ENCODE measurements at regions not wholly inside any gene's neighbourhood (a gene's known extent, or its start where the extent isn't known, plus 50 kb on each side); places are given as distances from the start of the nearest gene placed in this dataset.

- Histone ChIP-seq H3K4me1 (peaks cover 40 to 54% (median 42%) of the 10 kb centered on the region in 10 experiments), H3K27me3 (no peaks in the 10 kb centered on the region), H3K27ac (peak overlapping the region; percentile 64 to 92 (median 82)), H3K36me3 (no peaks in the 10 kb centered on the region), H3K4me2 (peak overlapping the region; percentile 73 to 89 (median 81)), H3K9me3 (replicated peaks in 1 of 11) (peaks cover 0 to 11% (median 4%) of the 10 kb centered on the region in 11 experiments; a peak in 6 of 22 replicates), H3K9ac (peak overlapping the region; percentile 32 to 72 (median 64); a peak in 20 of 22 replicates), H3K4me3 (peak overlapping the region in 2 of 10 experiments; percentile 10 to 22; a peak in 1 of 20 replicates), H4K20me1 (no peaks in the 10 kb centered on the region)
- no peak for TF ChIP-seq Cebpa-rat (IDR thresholded peaks at IDR 0.05)
Measured at GRCh38 chr12:93184672-93185368, 192.9 kb upstream of the NUDT4 start.

DNA sequence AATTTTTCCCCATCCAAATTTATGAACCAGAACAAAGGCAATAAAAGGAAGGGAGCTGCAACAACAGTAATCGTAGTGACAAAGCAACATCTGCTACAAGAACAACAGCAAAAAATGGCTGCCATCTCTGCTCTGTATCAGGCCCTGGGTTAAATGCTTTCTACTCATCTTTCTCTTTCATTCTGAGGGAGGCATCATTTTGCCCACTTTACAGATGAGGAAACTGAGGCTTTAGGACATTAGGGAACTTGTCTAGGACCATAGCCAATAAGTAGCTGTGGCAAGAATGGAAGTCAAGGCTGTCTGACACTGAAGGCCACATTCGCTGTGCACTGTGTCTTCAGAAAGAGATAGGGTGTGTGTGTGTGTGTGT, 192.4 kb upstream of the NUDT4 start:
- Histone ChIP-seq H3K9ac (no peak overlapping the region), H3K4me3 (no peak overlapping the region), H3K4me1 (peaks cover 34 to 49% (median 40%) of the 10 kb centered on the region in 10 experiments), H3K36me3 (no peaks in the 10 kb centered on the region), H3K27me3 (no peaks in the 10 kb centered on the region), H3K9me3 (replicated peaks in 1 of 11) (peaks cover 0 to 11% (median 4%) of the 10 kb centered on the region in 11 experiments; a peak in 6 of 22 replicates), H3K4me2 (peak overlapping the region in 10 of 11 experiments; percentile 73 to 89 (median 82); a peak in 18 of 22 replicates), H4K20me1 (no peaks in the 10 kb centered on the region), H3K27ac (peak overlapping the region in 9 of 11 experiments; percentile 67 to 92 (median 83); a peak in 14 of 22 replicates)
- no peak for TF ChIP-seq Cebpa-rat (IDR thresholded peaks at IDR 0.05)

GRCh38 chr12:93186131-93186530, 191.6 kb upstream of the NUDT4 start:
- peaks cover 0 to 11% (median 4%) of the 10 kb centered on the region in 11 experiments; a peak in 6 of 22 replicates for H3K9me3 ChIP-seq (replicated peaks in 1 of 11)
- H3K4me1 ChIP-seq, result peaks cover 27 to 42% (median 33%) of the 10 kb centered on the region in 10 experiments
- H4K20me1 ChIP-seq, result no peaks in the 10 kb centered on the region
- no peak overlapping the region for H3K9ac ChIP-seq
- H3K4me3 ChIP-seq, result no peak overlapping the region
- H3K27me3 ChIP-seq, result no peaks in the 10 kb centered on the region
- H3K27ac ChIP-seq, result no peak overlapping the region
- no peak for TF ChIP-seq Cebpa-rat (IDR thresholded peaks at IDR 0.05)
- peak overlapping the region in 5 of 11 experiments; percentile 2 to 85 (median 74); a peak in 9 of 22 replicates for H3K4me2 ChIP-seq
- H3K36me3 ChIP-seq, result no peaks in the 10 kb centered on the region

DNA sequence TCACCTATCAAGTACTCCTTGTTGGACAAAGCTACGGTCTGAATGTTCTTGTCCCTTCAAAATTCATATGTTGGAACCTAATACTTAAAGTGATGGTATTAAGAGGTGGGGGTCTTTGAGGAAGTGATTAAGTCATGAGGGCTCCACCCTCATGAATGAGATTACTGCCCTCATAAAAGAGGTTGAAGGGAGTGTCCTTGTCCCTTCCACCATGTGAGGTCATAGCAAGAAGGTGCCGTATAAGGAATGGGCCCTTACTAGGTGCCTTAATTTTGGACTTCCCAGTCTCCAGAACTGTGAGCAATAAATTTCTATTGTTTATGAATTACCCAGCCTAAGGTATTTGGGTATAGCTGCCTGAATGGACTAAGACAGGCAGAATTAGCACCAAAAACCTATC, 191.1 kb upstream of the NUDT4 start:
- H3K9ac ChIP-seq, result no peak overlapping the region
- H4K20me1 ChIP-seq, result no peaks in the 10 kb centered on the region
- no peaks in the 10 kb centered on the region for H3K27me3 ChIP-seq
- no peak overlapping the region for H3K4me3 ChIP-seq
- peaks cover 0 to 11% (median 4%) of the 10 kb centered on the region in 11 experiments; a peak in 6 of 22 replicates for H3K9me3 ChIP-seq (replicated peaks in 1 of 11)
- TF ChIP-seq Cebpa-rat (IDR thresholded peaks at IDR 0.05), result no peak
- no peaks in the 10 kb centered on the region for H3K36me3 ChIP-seq
- no peak overlapping the region for H3K27ac ChIP-seq
- H3K4me1 ChIP-seq, result peaks cover 22 to 37% (median 28%) of the 10 kb centered on the region in 10 experiments
- peak overlapping the region in 4 of 11 experiments; percentile 34 to 85 (median 80); a peak in 6 of 22 replicates for H3K4me2 ChIP-seq

DNA sequence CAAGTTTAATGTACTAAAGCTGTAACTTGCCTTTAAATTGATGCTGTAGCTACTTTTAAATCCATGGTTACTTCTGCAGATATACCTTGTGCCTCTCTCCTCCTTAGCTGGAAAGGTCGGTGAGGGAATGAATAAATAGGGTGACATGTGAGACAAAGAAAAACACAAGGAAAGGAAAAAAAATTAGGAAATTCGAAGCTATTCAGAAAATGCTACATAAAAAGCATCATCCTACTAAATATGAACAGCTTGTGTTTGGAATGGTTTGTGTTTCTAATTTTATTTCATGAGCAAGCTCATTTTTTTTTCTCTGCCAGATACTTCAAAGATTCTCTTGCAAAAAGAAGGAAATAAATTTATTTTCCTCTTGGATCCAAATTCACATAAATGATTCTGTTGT, 186.3 kb upstream of the NUDT4 start:
- H4K20me1 ChIP-seq, result no peaks in the 10 kb centered on the region
- no peak overlapping the region for H3K4me2 ChIP-seq
- H3K4me1 ChIP-seq, result peaks cover 0 to 8% (median 1%) of the 10 kb centered on the region in 10 experiments; a peak in 9 of 20 replicates
- no peak for TF ChIP-seq Cebpa-rat (IDR thresholded peaks at IDR 0.05)
- H3K27me3 ChIP-seq, result no peaks in the 10 kb centered on the region
- H3K4me3 ChIP-seq, result no peak overlapping the region
- peaks cover 20 to 28% (median 23%) of the 10 kb centered on the region in 11 experiments for H3K9me3 ChIP-seq (replicated peaks in 1 of 11)
- no peaks in the 10 kb centered on the region for H3K36me3 ChIP-seq
- no peak overlapping the region for H3K9ac ChIP-seq
- no peak overlapping the region for H3K27ac ChIP-seq

DNA sequence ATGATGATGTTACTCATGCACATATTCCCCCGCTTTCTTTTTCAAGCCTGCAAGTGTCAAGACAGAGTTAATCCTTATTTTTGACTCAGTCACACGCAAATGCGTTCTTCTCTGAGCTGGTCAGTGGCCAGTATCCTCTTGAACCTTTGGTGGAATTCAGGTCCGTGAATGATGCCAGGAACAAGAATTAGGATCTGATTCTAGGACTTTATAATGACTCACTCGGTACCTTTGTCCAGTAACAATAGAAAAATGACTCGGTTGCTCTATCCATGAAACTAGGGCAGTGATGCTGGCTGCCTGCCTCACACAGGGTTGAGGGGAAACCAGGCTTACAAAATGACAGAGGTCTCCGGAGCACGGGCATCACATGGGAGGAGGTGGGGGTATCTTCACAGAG, 185.8 kb upstream of the NUDT4 start:
- Histone ChIP-seq H3K9ac (no peak overlapping the region), H3K36me3 (no peaks in the 10 kb centered on the region), H3K4me3 (no peak overlapping the region), H3K4me1 (peaks cover 0 to 8% (median 0%) of the 10 kb centered on the region in 10 experiments; a peak in 1 of 20 replicates), H3K27ac (no peak overlapping the region), H3K9me3 (replicated peaks in 1 of 11) (peaks cover 19 to 25% (median 23%) of the 10 kb centered on the region in 11 experiments), H3K27me3 (no peaks in the 10 kb centered on the region), H4K20me1 (no peaks in the 10 kb centered on the region), H3K4me2 (no peak overlapping the region)
- no peak for TF ChIP-seq Cebpa-rat (IDR thresholded peaks at IDR 0.05)

DNA sequence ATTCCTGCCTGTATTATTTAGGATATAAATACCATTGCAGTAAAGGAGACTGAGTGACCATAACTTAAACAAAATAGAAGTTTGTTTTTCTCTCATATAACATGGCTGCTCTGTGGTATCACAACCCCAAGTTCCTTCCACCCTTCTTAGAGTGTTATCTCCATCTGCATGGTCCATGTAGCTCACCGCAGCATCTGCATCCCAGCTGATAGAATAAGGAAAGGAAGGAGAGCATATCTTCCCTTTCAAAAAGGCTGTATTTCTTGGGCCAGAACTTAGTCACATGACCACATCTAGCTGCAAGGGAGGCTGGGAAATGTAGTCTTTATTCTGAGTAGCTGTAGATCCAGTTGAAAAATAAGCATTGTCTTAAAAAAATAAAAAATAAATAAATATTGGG, 184.8 kb upstream of the NUDT4 start:
- Histone ChIP-seq H3K9me3 (replicated peaks in 1 of 11) (peaks cover 18 to 25% (median 23%) of the 10 kb centered on the region in 11 experiments), H3K27me3 (no peaks in the 10 kb centered on the region), H3K4me2 (no peak overlapping the region), H3K9ac (no peak overlapping the region), H3K27ac (no peak overlapping the region), H4K20me1 (no peaks in the 10 kb centered on the region), H3K36me3 (no peaks in the 10 kb centered on the region), H3K4me3 (no peak overlapping the region), H3K4me1 (peaks cover 0 to 8% (median 0%) of the 10 kb centered on the region in 10 experiments; a peak in 1 of 20 replicates)
- TF ChIP-seq Cebpa-rat (IDR thresholded peaks at IDR 0.05), result no peak

DNA sequence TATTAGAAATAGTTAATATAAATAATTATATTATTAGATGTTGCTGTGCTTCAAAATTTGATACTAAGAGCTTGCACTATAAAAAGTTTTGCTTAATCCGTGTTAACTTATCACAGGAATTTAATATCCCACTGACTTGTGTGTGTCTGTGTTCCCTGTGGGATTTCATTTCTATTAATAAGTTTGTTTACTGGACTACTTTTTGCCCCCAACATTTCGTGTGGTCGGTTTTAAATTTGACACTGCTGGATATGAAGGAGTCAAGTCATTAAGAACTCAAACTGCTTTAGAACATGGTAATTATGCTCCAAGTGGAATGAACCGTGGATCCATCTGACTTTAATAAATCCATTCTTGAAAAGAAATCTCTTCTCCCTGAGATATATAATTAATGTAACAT, 182.2 kb upstream of the NUDT4 start:
- Histone ChIP-seq H3K4me3 (no peak overlapping the region), H3K27me3 (no peaks in the 10 kb centered on the region), H3K9ac (no peak overlapping the region), H3K9me3 (replicated peaks in 1 of 11) (peaks cover 18 to 25% (median 23%) of the 10 kb centered on the region in 11 experiments), H3K4me1 (peaks cover 0 to 8% (median 0%) of the 10 kb centered on the region in 10 experiments; a peak in 1 of 20 replicates), H3K36me3 (no peaks in the 10 kb centered on the region), H3K4me2 (peak overlapping the region in 1 of 11 experiments; percentile 26; a peak in 1 of 22 replicates), H4K20me1 (no peaks in the 10 kb centered on the region), H3K27ac (no peak overlapping the region)
- no peak for TF ChIP-seq Cebpa-rat (IDR thresholded peaks at IDR 0.05)

DNA sequence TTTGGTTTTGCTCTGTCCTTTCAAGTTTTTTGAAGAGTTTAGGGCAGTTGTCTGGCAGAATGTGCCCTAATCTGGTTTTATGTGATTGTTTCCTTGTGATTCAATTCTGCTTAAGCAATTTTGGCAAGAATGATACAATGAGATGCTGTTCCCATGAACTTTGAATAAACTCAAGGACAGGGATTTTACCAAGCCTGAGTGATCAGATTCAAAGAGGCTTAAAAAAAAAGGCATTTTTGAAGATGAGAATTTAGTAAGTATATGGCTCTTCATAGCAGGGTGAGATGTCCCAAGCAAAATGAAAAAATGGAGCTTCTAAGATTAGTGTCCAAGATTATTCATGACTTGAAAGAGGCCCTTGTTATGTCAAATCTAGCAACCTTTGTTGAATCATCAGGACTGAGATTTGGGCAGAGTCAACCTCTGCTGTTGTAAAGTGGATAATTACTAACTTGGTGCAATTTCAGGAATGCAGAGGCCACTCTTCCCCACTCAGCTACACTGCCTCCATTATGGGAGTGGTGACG, 180.6 kb upstream of the NUDT4 start:
- H3K4me2 ChIP-seq, result no peak overlapping the region
- TF ChIP-seq Cebpa-rat (IDR thresholded peaks at IDR 0.05), result no peak
- peaks cover 18 to 25% (median 23%) of the 10 kb centered on the region in 11 experiments for H3K9me3 ChIP-seq (replicated peaks in 1 of 11)
- no peak overlapping the region for H3K4me3 ChIP-seq
- peaks cover 0 to 8% (median 0%) of the 10 kb centered on the region in 10 experiments; a peak in 1 of 20 replicates for H3K4me1 ChIP-seq
- H4K20me1 ChIP-seq, result no peaks in the 10 kb centered on the region
- no peak overlapping the region for H3K27ac ChIP-seq
- no peak overlapping the region for H3K9ac ChIP-seq
- H3K27me3 ChIP-seq, result no peaks in the 10 kb centered on the region
- H3K36me3 ChIP-seq, result no peaks in the 10 kb centered on the region
